GM18873 (cell line): ENCODE measurements at regions not wholly inside any gene's neighbourhood (a gene's known extent, or its start where the extent isn't known, plus 50 kb on each side); places are given as distances from the start of the nearest gene placed in this dataset.
"Not testable (repeated sequence)": the region's sequence is repeated elsewhere in the genome, so short reads cannot be mapped to it uniquely, and the experiment has no call there.

Experiments used
- ATAC-seq: cut with Tn5 transposase; IDR thresholded peaks from one replicate; pipeline ENCODE4 v1.9.1; 2021; ENCODE audit warnings: mild to moderate bottlenecking, moderate library complexity, moderate number of reproducible peaks; ENCODE audit not compliant: unreplicated experiment, low FRiP score

GRCh38 chr20:53891306-53891894 lies 179.0 kb downstream of the BCAS1 start:
- ATAC-seq, result no peak

- no peak for ATAC-seq
Observed at GRCh38 chr20:53890443-53891305, 179.7 kb downstream of the BCAS1 start.

GRCh38 chr20:53889411-53890148 lies 180.8 kb downstream of the BCAS1 start:
- ATAC-seq, result no peak

GRCh38 chr20:53888951-53889350 lies 181.4 kb downstream of the BCAS1 start:
- ATAC-seq, result no peak

- ATAC-seq, result no peak
Observed at GRCh38 chr20:53888510-53888909, 181.9 kb downstream of the BCAS1 start.

- no peak for ATAC-seq
Observed at GRCh38 chr20:53887973-53888372, 182.4 kb downstream of the BCAS1 start.

- ATAC-seq, result no peak
Observed at GRCh38 chr20:53884859-53885541, 185.4 kb downstream of the BCAS1 start.

- ATAC-seq, result no peak
Observed at GRCh38 chr20:53883098-53883911, 187.1 kb downstream of the BCAS1 start.

GRCh38 chr20:53882438-53882986 lies 187.9 kb downstream of the BCAS1 start:
- not testable (repeated sequence) for ATAC-seq

- ATAC-seq, result no peak
Observed at GRCh38 chr20:53881362-53881761, 189.0 kb downstream of the BCAS1 start.

GRCh38 chr20:53880108-53880641 lies 190.2 kb downstream of the BCAS1 start:
- no peak for ATAC-seq

GRCh38 chr20:53879048-53879684 lies 191.2 kb downstream of the BCAS1 start:
- no peak for ATAC-seq

- no peak for ATAC-seq
Observed at GRCh38 chr20:53878262-53879047, 191.9 kb downstream of the BCAS1 start.

GRCh38 chr20:53876956-53877355 lies 193.4 kb downstream of the BCAS1 start:
- no peak for ATAC-seq

GRCh38 chr20:53876470-53876869 lies 193.9 kb downstream of the BCAS1 start:
- ATAC-seq, result no peak

- no peak for ATAC-seq
Observed at GRCh38 chr20:53875452-53875851, 194.9 kb downstream of the BCAS1 start.

- ATAC-seq, result no peak
Observed at GRCh38 chr20:53874706-53875105, 195.7 kb downstream of the BCAS1 start.

GRCh38 chr20:53874104-53874503 lies 196.3 kb downstream of the BCAS1 start:
- ATAC-seq, result no peak
